Umbilical cord (tissue), 1 donor: ENCODE measurements at regions not wholly inside any gene's neighbourhood (a gene's known extent, or its start where the extent isn't known, plus 50 kb on each side); places are given as distances from the start of the nearest gene placed in this dataset.
A peak's percentile ranks its signal among the peaks of the same experiment; 100 is the strongest.
"Not testable (repeated sequence)": the region's sequence is repeated elsewhere in the genome, so short reads cannot be mapped to it uniquely, and the experiment has no call there.

ENCODE experiments used
- DNase-seq: peaks from one replicate; pipeline ENCODE4 v3.0.0-alpha.2; 2015; ENCODE audit warnings: low spot score

DNA sequence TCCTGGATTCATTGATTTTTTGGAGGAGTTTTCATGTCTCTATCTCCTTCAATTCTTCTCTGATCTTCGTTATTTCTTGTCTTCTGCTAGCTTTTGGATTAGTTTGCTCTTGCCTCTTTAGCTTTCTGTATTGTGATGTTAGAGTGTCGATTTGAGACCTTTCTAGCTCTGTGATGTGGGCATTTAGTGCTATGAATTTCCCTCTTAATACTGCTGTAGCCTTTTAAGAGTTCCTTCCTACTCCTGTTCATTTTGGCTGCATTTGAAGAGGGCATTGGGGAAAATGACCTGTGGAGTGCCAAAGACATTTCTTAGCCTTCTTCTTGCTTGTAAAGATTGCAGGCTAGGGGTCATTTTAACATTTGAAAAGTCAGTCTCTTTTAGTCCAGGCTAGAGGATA is 463.8 kb upstream of the GCFC2 start:
- no peak for DNase-seq

DNA sequence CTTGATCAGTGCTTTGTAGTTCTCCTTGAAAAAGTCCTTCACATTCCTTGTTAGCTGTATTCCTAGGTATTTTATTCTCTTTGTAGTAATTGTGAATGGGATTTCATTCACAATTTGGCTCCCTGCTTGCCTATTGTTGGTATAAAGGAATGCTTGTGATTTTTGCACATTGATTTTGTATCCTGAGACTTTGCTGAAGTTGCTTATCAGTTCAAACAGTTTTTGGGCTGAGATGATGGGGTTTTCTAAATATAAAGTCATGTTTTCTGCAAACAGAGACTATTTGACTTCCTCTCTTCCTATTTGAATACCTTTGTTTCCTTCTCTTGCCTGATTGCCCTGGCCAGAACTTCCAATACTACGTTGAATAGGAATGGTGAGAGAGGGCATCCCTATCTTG is 462.5 kb upstream of the GCFC2 start:
- not testable (repeated sequence) for DNase-seq

DNA sequence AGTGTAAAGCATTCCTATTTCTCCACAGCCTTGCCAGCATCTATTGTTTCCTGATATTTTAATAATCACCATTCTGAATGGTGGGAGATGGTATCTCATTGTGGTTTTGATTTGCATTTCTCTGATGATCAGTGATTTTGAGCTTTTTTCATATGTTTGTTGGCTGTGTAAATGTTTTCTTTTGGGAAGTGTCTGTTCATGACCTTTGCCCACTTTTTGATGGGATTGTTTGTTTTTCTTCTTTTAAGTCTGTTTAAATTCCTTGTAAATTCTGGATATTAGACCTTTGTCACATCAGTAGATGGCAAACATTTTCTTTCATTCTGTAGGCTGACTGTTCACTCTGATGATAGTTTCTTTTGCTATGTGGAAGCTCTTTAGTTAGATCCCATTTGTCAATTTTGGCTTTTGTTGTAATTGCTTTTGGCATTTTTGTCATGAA is 461.5 kb upstream of the GCFC2 start:
- not testable (repeated sequence) for DNase-seq

DNA sequence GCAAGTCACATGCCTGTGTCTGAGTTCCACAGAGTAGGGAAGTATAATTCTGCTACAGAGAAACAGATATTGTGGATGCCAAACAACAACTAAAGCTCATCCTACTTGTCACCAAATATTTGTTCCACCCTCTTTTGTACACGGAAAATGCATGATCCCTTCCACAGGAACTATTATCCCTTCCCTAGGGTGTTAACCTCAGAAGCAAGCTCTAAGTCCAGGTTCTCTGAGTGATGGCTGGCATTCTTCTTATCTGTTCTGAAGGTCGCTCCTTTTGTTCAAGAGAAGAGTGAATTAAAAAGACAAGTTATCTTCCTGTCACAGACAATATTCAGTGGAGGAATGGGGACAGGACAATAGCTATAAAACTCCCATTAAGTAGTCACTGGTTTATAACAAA is 460.1 kb upstream of the GCFC2 start:
- no peak for DNase-seq

DNA sequence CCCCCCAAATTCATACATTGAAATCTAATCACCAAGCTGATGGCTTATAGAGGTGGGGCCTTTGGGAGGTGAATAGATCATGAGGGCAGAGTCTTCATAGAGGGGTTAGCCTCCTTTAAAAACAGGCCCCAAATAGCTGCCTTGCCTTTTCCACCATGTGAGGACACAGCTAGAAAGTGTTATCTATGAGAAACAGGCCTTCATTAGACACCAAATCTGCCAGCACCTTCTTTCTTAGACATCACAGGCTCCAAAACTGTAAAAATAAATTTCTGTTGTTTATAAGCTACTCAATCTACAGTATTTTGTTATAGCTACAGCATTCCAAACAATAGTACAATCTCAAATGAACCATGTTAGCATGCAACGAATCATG is 459.3 kb upstream of the GCFC2 start:
- no peak for DNase-seq

DNA sequence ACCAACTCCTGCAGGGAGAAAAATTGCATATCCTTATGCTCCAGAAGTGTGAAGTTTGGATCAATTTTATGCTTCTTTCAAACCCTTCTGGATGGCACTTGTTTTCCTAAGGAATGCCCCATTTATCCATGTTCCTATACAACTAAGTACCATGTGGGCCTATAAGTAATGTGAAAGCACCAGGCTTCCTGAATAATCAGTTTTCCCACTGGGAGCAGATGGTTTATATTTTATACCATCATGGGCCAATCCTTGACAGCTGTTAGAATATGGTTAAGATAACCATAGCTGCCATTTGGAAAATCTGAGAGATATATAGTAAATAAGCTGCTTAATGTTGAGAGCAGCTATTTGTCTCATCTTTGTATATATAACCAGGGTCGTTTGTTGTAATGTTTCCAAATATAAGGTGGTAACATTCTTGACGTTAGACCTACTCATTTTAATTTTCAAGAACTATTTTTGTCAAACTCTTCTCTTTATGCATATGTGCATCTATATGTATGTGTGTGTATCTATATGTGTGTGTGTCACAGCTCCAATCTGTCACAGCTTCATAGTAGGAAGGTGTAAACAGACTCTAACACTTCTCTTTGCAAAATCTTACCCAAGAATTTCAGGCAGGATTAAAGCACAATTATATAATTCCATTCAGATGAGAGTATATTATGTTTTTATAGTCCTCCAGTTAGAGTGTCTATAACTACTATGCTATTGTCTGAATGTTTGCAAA is 458.7 kb upstream of the GCFC2 start:
- no peak for DNase-seq

DNA sequence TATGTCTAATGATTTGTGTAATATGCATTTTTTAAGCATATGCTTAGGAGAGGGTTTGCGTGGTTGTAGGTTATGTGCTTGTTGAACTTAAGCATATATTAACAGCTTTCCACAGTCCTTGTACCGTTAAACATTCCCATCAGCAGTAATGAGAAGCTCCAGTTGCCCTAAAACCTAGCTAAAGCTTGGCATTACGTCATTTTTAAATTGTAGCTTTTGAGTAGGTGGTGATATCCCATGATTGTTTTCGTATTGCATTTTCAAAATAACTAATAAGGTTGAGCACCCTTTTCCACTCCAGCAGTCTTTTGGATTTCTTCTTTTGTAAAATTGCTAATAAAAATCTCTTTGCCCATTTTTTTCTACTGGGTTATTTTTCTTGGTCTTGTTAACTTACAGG is 453.1 kb upstream of the GCFC2 start:
- DNase-seq: no peak

DNA sequence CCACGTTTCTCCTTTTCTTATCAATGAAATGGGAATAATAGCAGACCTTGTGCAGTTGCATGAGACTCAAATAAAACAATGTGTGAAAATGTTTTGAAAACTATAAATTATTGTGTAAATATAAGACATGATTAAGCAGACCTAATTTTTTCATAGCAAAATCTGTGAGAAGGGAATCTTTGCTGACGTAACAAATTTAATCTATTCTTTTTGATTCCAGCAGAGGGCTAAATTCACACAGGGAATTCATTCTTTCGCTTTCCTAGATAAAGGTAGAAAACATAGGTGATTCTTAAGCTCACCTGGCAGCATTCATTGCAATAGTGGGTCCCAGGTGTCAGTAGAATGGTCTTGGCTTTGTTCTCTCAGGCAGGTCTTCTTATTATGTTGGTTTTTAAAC is 450.0 kb upstream of the GCFC2 start:
- DNase-seq: no peak

DNA sequence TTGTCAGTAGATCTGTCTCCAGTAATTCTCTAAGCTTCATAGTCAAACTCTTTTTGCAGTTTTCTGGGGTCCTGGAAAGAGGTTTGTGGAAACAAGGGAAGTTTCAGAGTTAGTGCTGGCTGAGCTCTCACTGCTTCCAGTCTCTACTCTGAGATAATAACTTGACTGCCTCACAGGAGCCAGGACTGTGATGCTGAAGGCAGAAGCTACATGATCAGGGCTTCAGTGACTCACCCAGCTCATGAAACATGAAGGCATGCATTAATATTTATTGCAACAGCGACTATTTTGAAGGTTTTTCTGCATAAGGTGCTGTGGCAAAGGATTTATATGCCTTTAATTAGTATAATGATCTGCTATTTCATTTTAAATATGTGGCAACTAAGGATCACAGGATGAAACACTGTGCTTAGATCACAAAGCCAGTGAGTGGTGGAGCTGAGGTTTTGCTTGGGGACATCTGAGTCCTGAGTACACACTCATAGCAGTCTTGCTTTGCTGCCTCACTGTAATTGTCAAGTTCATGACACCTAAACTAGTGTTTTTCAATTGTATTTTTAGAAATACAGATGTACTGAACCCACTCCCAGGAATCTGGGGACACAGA is 448.4 kb upstream of the GCFC2 start:
- DNase-seq: peak; percentile 76

DNA sequence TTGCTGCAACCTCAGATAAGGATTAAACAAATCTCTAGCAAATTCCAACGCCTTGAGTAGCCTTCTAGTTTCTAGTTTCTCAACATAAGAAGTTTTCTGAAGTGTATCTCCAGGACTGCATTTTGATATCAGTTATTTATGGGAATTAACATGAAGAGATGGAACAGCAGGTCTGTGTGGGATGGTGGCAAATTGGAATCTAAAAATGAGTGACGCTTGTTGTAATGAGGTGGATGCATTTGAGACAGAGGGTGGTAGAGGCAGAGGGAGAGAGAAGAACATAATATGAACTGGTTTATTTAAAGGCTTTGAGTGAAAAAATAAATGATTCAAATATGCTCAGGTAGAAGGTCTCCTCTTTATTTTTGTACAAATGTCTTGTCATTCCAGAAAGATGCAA is 446.8 kb upstream of the GCFC2 start:
- peak; percentile 22 for DNase-seq

DNA sequence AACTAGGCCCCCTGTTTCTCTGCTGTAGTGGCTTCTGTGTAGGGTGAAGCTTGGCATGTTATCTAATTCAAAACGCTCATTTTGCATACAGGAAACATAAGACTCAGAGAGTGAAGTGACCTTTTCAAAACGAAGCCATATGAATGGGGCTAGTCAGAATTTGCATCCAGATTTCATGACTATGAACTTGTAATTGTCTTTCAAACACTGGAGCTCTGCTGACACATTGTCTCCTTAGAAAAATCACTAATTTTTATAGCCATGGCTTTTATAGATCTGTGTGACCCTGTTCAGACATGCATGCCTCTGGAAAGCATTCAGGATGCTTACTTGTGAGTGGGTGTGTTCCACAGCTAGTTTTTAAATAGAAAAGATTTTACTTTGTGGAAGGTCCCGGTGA is 444.3 kb upstream of the GCFC2 start:
- DNase-seq: no peak

DNA sequence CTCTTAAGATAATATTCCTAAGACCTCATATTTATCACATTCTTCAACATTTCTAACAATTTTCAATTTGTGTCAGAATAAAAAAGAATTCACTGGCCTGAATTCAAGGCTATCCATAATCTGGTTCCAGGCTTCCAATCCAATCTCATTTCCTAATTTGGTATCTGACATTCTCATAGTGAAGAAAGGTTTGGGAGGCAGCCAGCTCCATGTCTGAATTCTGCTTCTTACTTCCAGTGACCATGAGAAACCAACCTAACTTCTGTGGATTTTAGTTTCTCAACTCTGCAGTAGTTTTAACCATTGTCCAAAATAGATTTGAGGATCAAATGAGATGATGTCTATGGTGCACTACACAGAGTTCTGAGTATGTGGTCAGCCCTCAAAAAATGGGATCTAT is 439.1 kb upstream of the GCFC2 start:
- no peak for DNase-seq

DNA sequence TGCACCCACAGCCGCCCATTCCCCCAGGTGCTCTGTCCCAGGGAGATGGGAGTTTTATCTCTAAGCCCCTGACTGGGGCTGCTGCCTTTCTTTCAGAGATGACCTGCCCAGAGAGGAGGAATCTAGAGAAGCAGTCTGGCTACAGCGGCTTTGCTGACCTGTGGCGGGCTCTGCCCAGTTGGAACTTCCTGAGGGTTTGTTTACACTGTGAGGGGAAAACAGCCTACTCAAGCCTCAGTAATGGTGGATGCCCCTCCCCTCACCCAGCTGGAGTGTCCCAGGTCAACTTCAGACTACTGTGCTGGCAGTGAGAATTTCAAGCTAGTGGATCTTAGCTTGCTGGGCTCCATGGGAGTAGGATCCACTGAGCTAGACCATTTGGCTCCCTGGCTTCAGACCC is 428.6 kb upstream of the GCFC2 start:
- DNase-seq: not testable (repeated sequence)

DNA sequence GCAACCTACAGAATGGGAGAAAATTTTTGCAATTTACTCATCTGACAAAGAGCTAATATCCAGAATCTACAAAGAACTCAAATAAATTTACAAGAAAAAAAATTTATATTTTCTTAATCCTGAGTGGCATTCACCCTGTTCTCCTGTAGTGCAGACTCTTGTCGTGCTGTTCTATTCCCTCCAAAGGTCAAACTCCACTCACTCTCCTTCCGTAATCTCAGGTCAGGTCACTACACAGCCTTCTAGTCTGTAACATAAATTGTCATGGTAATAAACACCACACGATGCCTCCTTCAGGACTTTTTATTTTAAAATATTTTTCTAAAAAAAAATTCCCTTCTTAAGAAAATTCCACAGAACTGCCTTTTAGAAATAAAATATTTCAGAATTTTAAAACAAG is 417.9 kb upstream of the GCFC2 start:
- no peak for DNase-seq

DNA sequence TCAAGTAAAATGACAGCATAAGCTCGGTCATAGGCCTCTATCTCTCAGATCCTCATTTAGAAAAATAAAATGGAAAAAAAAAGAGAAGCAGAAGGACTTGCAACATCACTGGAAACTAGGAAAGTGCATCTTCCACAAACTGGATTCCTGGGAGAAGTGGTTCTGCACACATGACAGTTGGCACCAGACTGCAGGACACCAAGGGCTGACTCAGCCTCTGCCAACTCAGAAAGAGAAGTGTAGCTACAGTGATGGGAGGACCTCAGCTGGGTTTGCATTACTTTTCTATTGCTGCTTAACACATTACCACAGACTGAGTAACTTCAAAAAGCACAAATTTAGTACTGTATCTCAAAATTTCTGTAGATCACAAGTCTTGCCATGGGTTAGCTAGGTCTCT is 409.5 kb upstream of the GCFC2 start:
- no peak for DNase-seq

DNA sequence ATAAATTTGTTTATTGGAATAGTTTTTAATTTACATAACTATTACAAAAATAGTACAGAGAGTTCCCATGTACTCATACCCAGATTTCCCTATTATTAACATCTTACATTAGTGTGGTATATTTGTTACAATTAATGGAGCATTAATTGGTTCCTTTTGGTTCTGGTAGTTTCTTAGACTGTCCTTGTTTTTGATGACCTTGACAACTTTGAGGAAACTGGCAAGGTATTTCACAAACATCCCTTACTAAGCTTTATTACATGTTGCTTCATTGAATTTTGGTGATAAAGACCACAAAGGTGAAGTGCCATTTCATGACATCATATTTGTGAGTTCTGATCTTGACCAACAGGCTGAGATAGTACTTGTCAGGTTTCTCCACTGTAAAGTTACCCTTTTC is 379.0 kb upstream of the GCFC2 start:
- no peak for DNase-seq

DNA sequence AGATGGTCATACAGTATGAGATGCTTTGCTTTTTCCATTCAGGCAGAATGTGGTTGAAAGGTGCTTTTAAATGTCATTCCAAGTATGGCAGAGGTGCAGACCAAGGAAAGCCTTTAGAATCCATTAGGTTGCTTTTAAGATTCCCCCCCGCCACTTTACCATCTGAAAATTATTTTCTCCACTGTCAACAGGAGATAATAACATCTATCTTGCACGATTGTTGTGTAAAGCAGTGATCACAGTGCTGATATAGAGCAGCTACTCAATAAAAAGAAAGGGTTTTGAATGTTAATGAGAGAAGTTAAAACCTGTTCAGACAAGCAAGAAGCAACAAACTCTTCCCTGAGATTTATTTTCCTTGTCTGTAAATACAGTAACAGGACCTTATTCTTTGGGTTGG is 372.5 kb upstream of the GCFC2 start:
- DNase-seq: no peak

DNA sequence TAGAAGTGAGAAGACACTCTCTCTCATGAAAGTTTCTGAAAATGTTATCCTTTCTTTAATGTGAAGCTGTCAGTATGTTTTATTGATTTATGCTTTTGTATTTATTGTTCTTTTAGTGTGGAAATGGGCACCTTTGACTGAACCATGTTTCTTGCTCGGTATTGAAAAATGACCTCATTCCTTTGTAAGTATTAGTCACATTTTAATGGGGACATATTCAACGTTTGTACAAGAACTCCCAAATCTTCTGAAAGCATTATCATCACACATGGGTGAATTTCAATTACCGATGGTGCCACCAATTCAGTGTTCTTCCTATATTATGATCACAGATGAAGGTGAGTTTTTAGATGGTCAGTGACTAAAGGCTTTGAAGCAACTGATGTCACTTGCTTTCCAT is 371.8 kb upstream of the GCFC2 start:
- DNase-seq: no peak

DNA sequence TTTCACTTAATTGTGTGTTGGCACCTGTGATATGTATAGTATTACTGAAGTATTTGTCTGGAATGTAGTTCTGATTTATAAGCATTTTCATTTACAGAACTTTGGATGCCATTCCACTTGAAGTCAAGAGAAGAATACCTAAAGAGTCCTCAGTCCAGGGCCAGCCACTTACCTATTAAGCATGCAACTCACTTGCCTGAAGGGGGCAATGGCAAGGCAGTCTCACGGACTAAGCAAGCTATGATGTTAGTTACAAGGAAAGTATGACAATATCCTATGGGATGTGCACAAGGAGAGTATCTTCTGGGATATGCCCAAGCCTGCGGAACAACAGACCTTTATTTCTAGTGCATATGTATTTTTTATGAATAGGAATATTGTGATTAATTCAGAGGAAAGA is 369.4 kb upstream of the GCFC2 start:
- no peak for DNase-seq

DNA sequence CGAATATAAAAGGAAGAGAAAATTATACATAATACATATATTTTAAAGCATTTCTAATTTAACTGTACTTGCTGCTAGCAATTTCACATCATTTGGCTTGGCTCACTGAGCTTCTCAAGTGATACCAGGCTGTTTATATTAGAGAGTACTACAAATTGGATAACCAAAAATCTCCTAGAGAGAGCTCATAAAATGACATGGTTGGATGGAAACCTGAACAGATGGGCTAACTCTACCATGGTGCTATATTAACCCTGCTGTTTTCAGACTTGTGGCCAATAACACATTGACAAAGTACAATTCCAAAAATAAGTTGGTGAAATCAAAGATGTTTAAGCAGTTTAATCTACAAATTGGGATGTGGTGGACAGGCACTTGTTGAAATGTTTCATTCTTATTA is 364.4 kb upstream of the GCFC2 start:
- no peak for DNase-seq

DNA sequence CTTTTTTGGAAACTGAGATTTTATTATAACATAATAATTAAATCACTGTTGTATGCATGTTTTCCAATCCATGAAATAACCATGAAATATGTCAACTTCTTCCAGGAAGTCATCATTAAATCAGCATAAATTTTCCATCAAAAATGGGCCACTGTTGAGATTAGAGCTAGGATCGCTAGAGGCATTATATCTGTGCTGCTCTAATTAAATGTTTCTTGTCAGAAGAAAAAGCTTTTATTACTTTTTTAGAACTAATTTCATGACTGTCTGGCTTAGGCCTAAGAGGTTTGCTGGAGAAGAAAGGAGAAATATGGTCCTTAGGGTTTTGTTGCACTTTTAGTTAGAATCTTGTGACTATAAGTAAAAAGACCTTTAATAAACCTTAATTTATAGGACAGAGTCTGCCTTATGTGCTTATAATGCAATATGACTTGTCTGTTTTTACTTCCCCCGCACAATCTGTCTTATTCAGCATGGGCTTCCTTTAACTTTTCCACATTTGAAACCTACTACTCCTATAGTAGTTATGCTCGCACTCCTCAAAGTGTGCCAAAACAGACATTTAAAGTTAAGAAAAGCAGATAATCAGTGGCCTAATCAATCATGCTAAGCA is 363.4 kb upstream of the GCFC2 start:
- DNase-seq: peak; percentile 37

DNA sequence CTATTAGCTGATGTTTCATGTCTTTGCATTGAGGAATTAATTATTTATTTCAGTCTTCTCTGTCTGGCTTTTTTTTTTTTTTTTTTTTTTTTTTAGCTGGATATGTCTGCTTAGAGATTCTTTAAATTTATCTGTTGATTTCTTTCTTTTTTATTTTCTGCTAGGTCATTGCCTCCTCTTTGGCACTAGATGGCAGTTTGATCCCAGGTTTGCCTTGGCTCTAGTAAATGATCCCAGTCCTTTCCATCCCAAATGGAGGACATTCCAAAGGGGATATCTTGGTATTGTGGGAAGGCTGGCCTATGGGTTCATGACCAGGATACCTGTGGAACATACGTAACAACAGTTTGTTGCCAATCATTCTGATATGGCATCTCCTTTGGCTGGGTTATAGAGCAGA is 339.5 kb upstream of the GCFC2 start:
- DNase-seq: no peak

DNA sequence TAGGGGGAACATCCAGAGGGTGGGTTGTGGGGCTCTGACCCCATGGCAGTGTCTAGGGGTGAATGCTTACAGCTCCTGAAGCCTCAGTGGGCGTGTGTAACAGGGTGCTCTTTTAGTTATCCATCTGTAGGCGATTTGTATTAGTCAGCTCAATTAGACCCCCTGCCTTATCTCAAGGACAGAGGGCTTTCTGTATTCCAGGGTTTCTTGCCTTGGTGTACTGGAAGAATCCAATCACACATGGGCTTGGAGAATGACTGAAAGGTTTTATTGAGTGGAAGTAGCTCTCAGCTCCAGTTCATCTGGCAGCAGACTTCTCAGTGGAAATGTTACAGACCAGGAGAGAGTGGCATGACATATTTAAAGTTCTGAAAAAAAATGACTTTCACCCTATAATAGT is 334.0 kb upstream of the GCFC2 start:
- DNase-seq: no peak
